GM23338 (cell line): ENCODE measurements at regions not wholly inside any gene's neighbourhood (a gene's known extent, or its start where the extent isn't known, plus 50 kb on each side); places are given as distances from the start of the nearest gene placed in this dataset.

Experiments
- CREB1 ChIP-seq: fragments of 250-450 bp; sonication (Bioruptor Pico); IDR thresholded peaks from 2 replicates; pipeline ENCODE4 v1.5.0; 2020; ENCODE audit warnings: low read depth, mild to moderate bottlenecking, moderate library complexity
- EZH2 ChIP-seq: fragments of 200-600 bp; sonication (generic); IDR thresholded peaks from one replicate; pipeline ENCODE4 v1.8.0; 2017; ENCODE audit warnings: antibody characterized with exemption, mild to moderate bottlenecking, low read depth; ENCODE audit not compliant: unreplicated experiment
- EZH2phosphoT487 ChIP-seq: fragments of 200-600 bp; sonication (generic); IDR thresholded peaks from one replicate; pipeline ENCODE4 v1.8.1; 2018; ENCODE audit warnings: antibody characterized with exemption; ENCODE audit not compliant: unreplicated experiment
- JUNB ChIP-seq: IDR thresholded peaks from one replicate; pipeline ENCODE4 v1.6.1; 2016; ENCODE audit warnings: antibody characterized with exemption; ENCODE audit not compliant: unreplicated experiment
- NANOG ChIP-seq: IDR thresholded peaks from 2 replicates; pipeline ENCODE4 v1.6.1; 2016; ENCODE audit warnings: antibody characterized with exemption, borderline replicate concordance
- POLR2AphosphoS5 ChIP-seq: IDR thresholded peaks from 2 replicates; pipeline ENCODE4 v1.6.1; 2016; ENCODE audit warnings: antibody characterized with exemption, low read depth
- STAT1 ChIP-seq: IDR thresholded peaks from one replicate; pipeline ENCODE4 v1.6.1; 2016; ENCODE audit warnings: antibody characterized with exemption; ENCODE audit not compliant: unreplicated experiment
- ZNF114 ChIP-seq: fragments of 250-450 bp; sonication (Bioruptor Pico); IDR thresholded peaks from 2 replicates; pipeline ENCODE4 v1.5.0; 2020; ENCODE audit warnings: mild to moderate bottlenecking, moderate library complexity
- ZNF331 ChIP-seq: fragments of 250-450 bp; sonication (Bioruptor Pico); IDR thresholded peaks from 2 replicates; pipeline ENCODE4 v1.5.0; 2020; ENCODE audit warnings: low read depth, mild to moderate bottlenecking, moderate library complexity
- TF ChIP-seq, protein P1 (sequence below), 2 experiments: fragments of 200-600 bp in 1 of 2; sonication (generic) in 1 of 2; conservative IDR thresholded peaks; 2 replicates each; pipeline versions ENCODE4 v1.5.1 to v1.6.1; 2016 to 2017; ENCODE audit warnings: antibody characterized with exemption in 2 of 2, low read depth in 2 of 2, mild to moderate bottlenecking in 2 of 2, moderate library complexity in 1 of 2
- TF ChIP-seq, protein P2 (sequence below): IDR thresholded peaks from 2 replicates; pipeline ENCODE4 v1.6.1; 2016; ENCODE audit warnings: antibody characterized with exemption
- TF ChIP-seq, protein P3 (sequence below): IDR thresholded peaks from one replicate; pipeline ENCODE4 v1.6.1; 2018; ENCODE audit warnings: antibody characterized with exemption; ENCODE audit not compliant: unreplicated experiment
- TF ChIP-seq, protein P4 (sequence below): fragments of 250-450 bp; sonication (Bioruptor Pico); IDR thresholded peaks from 2 replicates; pipeline ENCODE4 v1.5.0; 2020; ENCODE audit warnings: mild to moderate bottlenecking, moderate library complexity

DNA sequence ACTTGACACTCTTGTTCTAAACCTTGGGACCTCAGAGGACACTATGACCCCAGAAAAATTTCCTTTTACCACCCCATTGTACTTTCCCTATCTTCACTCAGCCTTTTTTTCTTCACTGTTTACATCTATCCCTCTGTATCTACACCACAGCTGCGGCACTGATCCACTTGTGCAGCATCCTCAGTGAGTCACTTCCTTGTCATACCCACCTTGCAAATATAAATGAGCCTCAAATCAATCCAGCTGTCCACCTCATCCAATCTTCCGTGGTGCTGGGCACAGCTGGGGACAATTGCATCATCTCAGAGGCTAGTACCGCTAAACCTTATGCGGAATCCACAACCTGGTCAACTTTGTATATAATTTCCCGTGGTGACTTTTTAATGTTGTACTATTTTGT lies 710.5 kb downstream of the QKI start:
- TF ChIP-seq, protein P1, sequence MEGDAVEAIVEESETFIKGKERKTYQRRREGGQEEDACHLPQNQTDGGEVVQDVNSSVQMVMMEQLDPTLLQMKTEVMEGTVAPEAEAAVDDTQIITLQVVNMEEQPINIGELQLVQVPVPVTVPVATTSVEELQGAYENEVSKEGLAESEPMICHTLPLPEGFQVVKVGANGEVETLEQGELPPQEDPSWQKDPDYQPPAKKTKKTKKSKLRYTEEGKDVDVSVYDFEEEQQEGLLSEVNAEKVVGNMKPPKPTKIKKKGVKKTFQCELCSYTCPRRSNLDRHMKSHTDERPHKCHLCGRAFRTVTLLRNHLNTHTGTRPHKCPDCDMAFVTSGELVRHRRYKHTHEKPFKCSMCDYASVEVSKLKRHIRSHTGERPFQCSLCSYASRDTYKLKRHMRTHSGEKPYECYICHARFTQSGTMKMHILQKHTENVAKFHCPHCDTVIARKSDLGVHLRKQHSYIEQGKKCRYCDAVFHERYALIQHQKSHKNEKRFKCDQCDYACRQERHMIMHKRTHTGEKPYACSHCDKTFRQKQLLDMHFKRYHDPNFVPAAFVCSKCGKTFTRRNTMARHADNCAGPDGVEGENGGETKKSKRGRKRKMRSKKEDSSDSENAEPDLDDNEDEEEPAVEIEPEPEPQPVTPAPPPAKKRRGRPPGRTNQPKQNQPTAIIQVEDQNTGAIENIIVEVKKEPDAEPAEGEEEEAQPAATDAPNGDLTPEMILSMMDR (conservative IDR thresholded peaks at IDR 0.05; ENCODE audit: low read depth in 2 of 2), result no peak
- TF ChIP-seq JUNB (no peak), EZH2phosphoT487 (no peak), EZH2 (no peak), ZNF114 (CRISPR knock-in tag) (no peak), POLR2AphosphoS5 (no peak), STAT1 (no peak), NANOG (no peak), CREB1 (no peak), ZNF331 (CRISPR knock-in tag) (no peak)
- TF ChIP-seq, protein P2, sequence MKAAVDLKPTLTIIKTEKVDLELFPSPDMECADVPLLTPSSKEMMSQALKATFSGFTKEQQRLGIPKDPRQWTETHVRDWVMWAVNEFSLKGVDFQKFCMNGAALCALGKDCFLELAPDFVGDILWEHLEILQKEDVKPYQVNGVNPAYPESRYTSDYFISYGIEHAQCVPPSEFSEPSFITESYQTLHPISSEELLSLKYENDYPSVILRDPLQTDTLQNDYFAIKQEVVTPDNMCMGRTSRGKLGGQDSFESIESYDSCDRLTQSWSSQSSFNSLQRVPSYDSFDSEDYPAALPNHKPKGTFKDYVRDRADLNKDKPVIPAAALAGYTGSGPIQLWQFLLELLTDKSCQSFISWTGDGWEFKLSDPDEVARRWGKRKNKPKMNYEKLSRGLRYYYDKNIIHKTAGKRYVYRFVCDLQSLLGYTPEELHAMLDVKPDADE, result no peak
- TF ChIP-seq, protein P3, sequence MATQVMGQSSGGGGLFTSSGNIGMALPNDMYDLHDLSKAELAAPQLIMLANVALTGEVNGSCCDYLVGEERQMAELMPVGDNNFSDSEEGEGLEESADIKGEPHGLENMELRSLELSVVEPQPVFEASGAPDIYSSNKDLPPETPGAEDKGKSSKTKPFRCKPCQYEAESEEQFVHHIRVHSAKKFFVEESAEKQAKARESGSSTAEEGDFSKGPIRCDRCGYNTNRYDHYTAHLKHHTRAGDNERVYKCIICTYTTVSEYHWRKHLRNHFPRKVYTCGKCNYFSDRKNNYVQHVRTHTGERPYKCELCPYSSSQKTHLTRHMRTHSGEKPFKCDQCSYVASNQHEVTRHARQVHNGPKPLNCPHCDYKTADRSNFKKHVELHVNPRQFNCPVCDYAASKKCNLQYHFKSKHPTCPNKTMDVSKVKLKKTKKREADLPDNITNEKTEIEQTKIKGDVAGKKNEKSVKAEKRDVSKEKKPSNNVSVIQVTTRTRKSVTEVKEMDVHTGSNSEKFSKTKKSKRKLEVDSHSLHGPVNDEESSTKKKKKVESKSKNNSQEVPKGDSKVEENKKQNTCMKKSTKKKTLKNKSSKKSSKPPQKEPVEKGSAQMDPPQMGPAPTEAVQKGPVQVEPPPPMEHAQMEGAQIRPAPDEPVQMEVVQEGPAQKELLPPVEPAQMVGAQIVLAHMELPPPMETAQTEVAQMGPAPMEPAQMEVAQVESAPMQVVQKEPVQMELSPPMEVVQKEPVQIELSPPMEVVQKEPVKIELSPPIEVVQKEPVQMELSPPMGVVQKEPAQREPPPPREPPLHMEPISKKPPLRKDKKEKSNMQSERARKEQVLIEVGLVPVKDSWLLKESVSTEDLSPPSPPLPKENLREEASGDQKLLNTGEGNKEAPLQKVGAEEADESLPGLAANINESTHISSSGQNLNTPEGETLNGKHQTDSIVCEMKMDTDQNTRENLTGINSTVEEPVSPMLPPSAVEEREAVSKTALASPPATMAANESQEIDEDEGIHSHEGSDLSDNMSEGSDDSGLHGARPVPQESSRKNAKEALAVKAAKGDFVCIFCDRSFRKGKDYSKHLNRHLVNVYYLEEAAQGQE, result no peak
- TF ChIP-seq, protein P4, sequence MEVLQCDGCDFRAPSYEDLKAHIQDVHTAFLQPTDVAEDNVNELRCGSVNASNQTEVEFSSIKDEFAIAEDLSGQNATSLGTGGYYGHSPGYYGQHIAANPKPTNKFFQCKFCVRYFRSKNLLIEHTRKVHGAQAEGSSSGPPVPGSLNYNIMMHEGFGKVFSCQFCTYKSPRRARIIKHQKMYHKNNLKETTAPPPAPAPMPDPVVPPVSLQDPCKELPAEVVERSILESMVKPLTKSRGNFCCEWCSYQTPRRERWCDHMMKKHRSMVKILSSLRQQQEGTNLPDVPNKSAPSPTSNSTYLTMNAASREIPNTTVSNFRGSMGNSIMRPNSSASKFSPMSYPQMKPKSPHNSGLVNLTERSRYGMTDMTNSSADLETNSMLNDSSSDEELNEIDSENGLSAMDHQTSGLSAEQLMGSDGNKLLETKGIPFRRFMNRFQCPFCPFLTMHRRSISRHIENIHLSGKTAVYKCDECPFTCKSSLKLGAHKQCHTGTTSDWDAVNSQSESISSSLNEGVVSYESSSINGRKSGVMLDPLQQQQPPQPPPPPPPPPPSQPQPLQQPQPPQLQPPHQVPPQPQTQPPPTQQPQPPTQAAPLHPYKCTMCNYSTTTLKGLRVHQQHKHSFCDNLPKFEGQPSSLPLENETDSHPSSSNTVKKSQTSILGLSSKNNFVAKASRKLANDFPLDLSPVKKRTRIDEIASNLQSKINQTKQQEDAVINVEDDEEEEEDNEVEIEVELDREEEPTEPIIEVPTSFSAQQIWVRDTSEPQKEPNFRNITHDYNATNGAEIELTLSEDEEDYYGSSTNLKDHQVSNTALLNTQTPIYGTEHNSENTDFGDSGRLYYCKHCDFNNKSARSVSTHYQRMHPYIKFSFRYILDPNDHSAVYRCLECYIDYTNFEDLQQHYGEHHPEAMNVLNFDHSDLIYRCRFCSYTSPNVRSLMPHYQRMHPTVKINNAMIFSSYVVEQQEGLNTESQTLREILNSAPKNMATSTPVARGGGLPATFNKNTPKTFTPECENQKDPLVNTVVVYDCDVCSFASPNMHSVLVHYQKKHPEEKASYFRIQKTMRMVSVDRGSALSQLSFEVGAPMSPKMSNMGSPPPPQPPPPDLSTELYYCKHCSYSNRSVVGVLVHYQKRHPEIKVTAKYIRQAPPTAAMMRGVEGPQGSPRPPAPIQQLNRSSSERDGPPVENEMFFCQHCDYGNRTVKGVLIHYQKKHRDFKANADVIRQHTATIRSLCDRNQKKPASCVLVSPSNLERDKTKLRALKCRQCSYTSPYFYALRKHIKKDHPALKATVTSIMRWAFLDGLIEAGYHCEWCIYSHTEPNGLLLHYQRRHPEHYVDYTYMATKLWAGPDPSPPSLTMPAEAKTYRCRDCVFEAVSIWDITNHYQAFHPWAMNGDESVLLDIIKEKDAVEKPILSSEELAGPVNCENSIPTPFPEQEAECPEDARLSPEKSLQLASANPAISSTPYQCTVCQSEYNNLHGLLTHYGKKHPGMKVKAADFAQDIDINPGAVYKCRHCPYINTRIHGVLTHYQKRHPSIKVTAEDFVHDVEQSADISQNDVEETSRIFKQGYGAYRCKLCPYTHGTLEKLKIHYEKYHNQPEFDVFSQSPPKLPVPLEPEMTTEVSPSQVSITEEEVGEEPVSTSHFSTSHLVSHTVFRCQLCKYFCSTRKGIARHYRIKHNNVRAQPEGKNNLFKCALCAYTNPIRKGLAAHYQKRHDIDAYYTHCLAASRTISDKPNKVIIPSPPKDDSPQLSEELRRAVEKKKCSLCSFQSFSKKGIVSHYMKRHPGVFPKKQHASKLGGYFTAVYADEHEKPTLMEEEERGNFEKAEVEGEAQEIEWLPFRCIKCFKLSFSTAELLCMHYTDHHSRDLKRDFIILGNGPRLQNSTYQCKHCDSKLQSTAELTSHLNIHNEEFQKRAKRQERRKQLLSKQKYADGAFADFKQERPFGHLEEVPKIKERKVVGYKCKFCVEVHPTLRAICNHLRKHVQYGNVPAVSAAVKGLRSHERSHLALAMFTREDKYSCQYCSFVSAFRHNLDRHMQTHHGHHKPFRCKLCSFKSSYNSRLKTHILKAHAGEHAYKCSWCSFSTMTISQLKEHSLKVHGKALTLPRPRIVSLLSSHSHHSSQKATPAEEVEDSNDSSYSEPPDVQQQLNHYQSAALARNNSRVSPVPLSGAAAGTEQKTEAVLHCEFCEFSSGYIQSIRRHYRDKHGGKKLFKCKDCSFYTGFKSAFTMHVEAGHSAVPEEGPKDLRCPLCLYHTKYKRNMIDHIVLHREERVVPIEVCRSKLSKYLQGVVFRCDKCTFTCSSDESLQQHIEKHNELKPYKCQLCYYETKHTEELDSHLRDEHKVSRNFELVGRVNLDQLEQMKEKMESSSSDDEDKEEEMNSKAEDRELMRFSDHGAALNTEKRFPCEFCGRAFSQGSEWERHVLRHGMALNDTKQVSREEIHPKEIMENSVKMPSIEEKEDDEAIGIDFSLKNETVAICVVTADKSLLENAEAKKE, result no peak
